CD14-positive monocyte (primary cell): ENCODE measurements at regions not wholly inside any gene's neighbourhood (a gene's known extent, or its start where the extent isn't known, plus 50 kb on each side); places are given as distances from the start of the nearest gene placed in this dataset.

Experiments used
- DNase-seq, 3 donors: peaks; one replicate each; pipeline ENCODE4 v3.0.0-alpha.2; 2011 to 2022
- H2AFZ ChIP-seq: 2 replicates; pipeline ENCODE4 v1.6.0; 2012; ENCODE audit warnings: mild to moderate bottlenecking, low read depth, low read length, inconsistent platforms; ENCODE audit not compliant: insufficient read depth, poor library complexity, severe bottlenecking
- H3K27ac ChIP-seq, 2 donors: 1 replicate in 1 of 2; 2 replicates in 1 of 2; pipeline ENCODE4 v1.5.1; 2012 to 2013; ENCODE audit warnings: low read length in 2 of 2, control low read depth in 1 of 2, inconsistent platforms in 1 of 2, low read depth in 1 of 2, mild to moderate bottlenecking in 1 of 2
- H3K27me3 ChIP-seq, 2 donors: one replicate each; pipeline versions ENCODE4 v1.6.0 to v1.6.1; 2011 to 2013; ENCODE audit warnings: low read length in 2 of 2; ENCODE audit not compliant: control insufficient read depth in 2 of 2, insufficient read depth in 2 of 2
- H3K36me3 ChIP-seq, 2 donors: replicated peaks in 1 of 2; 1 replicate in 1 of 2; 2 replicates in 1 of 2; pipeline versions ENCODE4 v1.5.1 to v1.6.1; 2012 to 2013; ENCODE audit warnings: low read length in 2 of 2, control low read depth in 1 of 2, inconsistent platforms in 1 of 2, mild to moderate bottlenecking in 1 of 2; ENCODE audit not compliant: insufficient read depth in 2 of 2, control insufficient read depth in 1 of 2
- H3K4me1 ChIP-seq, 2 donors: 1 replicate in 1 of 2; 2 replicates in 1 of 2; pipeline versions ENCODE4 v1.5.1 to v1.6.1; 2012 to 2013; ENCODE audit warnings: low read length in 2 of 2, control low read depth in 1 of 2, inconsistent platforms in 1 of 2, mild to moderate bottlenecking in 1 of 2, moderate library complexity in 1 of 2; ENCODE audit not compliant: insufficient read depth in 2 of 2, control insufficient read depth in 1 of 2
- H3K4me2 ChIP-seq: replicated peaks from 2 replicates; pipeline ENCODE3; 2012; ENCODE audit warnings: low read length, moderate library complexity, mild to moderate bottlenecking; ENCODE audit not compliant: poor library complexity, severe bottlenecking; ENCODE audit errors: extremely low read depth
- H3K4me3 ChIP-seq, 3 experiments: fragments of 200-600 bp in 1 of 3; sonication (generic) in 1 of 3; replicated peaks in 1 of 3; 1 replicate in 2 of 3; 2 replicates in 1 of 3; pipeline ENCODE4 v1.5.1; 2011 to 2013; ENCODE audit warnings: low read length in 3 of 3, mild to moderate bottlenecking in 3 of 3, control low read depth in 2 of 3, low read depth in 2 of 3, inconsistent platforms in 1 of 3, moderate library complexity in 1 of 3
- H3K79me2 ChIP-seq: 2 replicates; pipeline ENCODE4 v1.6.0; 2012; ENCODE audit warnings: mild to moderate bottlenecking, control low read depth, inconsistent platforms, low read length, moderate library complexity; ENCODE audit not compliant: insufficient read depth
- H3K9ac ChIP-seq: 2 replicates; pipeline ENCODE4 v1.6.0; 2017; ENCODE audit warnings: low read length, mild to moderate bottlenecking; ENCODE audit not compliant: insufficient read depth, poor library complexity, severe bottlenecking
- H3K9me3 ChIP-seq, 2 donors: replicated peaks in 1 of 2; 1 replicate in 1 of 2; 2 replicates in 1 of 2; pipeline versions ENCODE4 v1.5.1 to v1.6.1; 2012 to 2013; ENCODE audit warnings: low read length in 2 of 2, control low read depth in 1 of 2; ENCODE audit not compliant: control insufficient read depth in 1 of 2, insufficient read depth in 1 of 2
- H4K20me1 ChIP-seq: 2 replicates; pipeline ENCODE4 v1.6.0; 2012; ENCODE audit warnings: mild to moderate bottlenecking, low read length, control low read depth, moderate library complexity; ENCODE audit not compliant: insufficient read depth
- H3K27ac Mint-ChIP-seq, 7 donors: one replicate each; pipeline ENCODE4 v1.8.0; 2020; ENCODE audit warnings: mild to moderate bottlenecking in 7 of 7, mixed read lengths in 7 of 7, moderate library complexity in 6 of 7, inconsistent platforms in 2 of 7
- H3K27me3 Mint-ChIP-seq, 3 donors: one replicate each; pipeline ENCODE4 v1.8.0; 2021 to 2022; ENCODE audit warnings: low read depth in 3 of 3, mild to moderate bottlenecking in 3 of 3, mixed read lengths in 3 of 3, moderate library complexity in 3 of 3, inconsistent platforms in 1 of 3
- H3K36me3 Mint-ChIP-seq, 2 donors: one replicate each; pipeline ENCODE4 v1.8.0; 2020; ENCODE audit warnings: mixed read lengths in 2 of 2, inconsistent platforms in 1 of 2, mild to moderate bottlenecking in 1 of 2
- H3K4me1 Mint-ChIP-seq: one replicate; pipeline ENCODE4 v1.8.0; 2020; ENCODE audit warnings: mild to moderate bottlenecking, mixed read lengths
- H3K4me3 Mint-ChIP-seq, 2 donors: one replicate each; pipeline ENCODE4 v1.8.0; 2020; ENCODE audit warnings: mild to moderate bottlenecking in 2 of 2, mixed read lengths in 2 of 2, moderate library complexity in 1 of 2
- H3K9me3 Mint-ChIP-seq, 7 donors: one replicate each; pipeline ENCODE4 v1.8.0; 2020 to 2022; ENCODE audit warnings: mixed read lengths in 7 of 7, mild to moderate bottlenecking in 6 of 7, moderate library complexity in 6 of 7, inconsistent platforms in 2 of 7
- CTCF ChIP-seq: fragments of 200-600 bp; IDR thresholded peaks from one replicate; pipeline ENCODE4 v1.8.0; 2022; ENCODE audit warnings: antibody characterized with exemption, mild to moderate bottlenecking
- WGBS: methylation state at CpG from one replicate; pipeline ENCODE4 v1.1.5; 2013; ENCODE audit warnings: missing lambda C conversion rate; ENCODE audit not compliant: insufficient coverage; 5-methylcytosine and 5-hydroxymethylcytosine counted together
- intact Hi-C, 2 donors: fragments of 100-400 bp; cut with micrococcal nuclease; formaldehyde crosslinking; loops; one replicate each; pipeline versions ENCODE4 v1.15.0 to v1.15.1; 2023

GRCh38 chr3:22632536-22632935 is 570.6 kb upstream of the UBE2E2 start:
- Mint-ChIP-seq H3K36me3 (no peaks in the 10 kb centered on the region), H3K4me1 (peaks cover 4% of the 10 kb centered on the region), H3K9me3 (peaks cover 0 to 4% (median 0%) of the 10 kb centered on the region in 7 donors), H3K27ac (no peak overlapping the region), H3K27me3 (peaks cover 0 to 1% (median 0%) of the 10 kb centered on the region in 3 donors), H3K4me3 (no peak overlapping the region)
- TF ChIP-seq CTCF, result no peak
- WGBS, result no CpG with 5 or more reads among the region's 3 CpGs
- Histone ChIP-seq H3K79me2 (no peaks in the 10 kb centered on the region), H3K9me3 (peaks cover 0 to 7% of the 10 kb centered on the region in 2 donors), H2AFZ (no peak overlapping the region), H3K4me2 (no peak overlapping the region), H4K20me1 (no peaks in the 10 kb centered on the region), H3K36me3 (no peaks in the 10 kb centered on the region), H3K27me3 (no peaks in the 10 kb centered on the region), H3K4me3 (no peak overlapping the region), H3K27ac (no peak overlapping the region), H3K4me1 (no peaks in the 10 kb centered on the region), H3K9ac (no peak overlapping the region)
- DNase-seq, result no peak
- intact Hi-C loops, result no loop called here

- H3K4me3 Mint-ChIP-seq, result no peak overlapping the region
- peaks cover 0 to 1% (median 0%) of the 10 kb centered on the region in 3 donors for H3K27me3 Mint-ChIP-seq
- Histone ChIP-seq H3K9me3 (no peaks in the 10 kb centered on the region), H3K36me3 (no peaks in the 10 kb centered on the region), H3K27ac (no peak overlapping the region), H3K79me2 (no peaks in the 10 kb centered on the region), H3K4me2 (no peak overlapping the region), H3K4me1 (no peaks in the 10 kb centered on the region), H4K20me1 (no peaks in the 10 kb centered on the region), H3K9ac (no peak overlapping the region), H3K27me3 (no peaks in the 10 kb centered on the region), H3K4me3 (no peak overlapping the region), H2AFZ (no peak overlapping the region)
- no peak for TF ChIP-seq CTCF
- DNase-seq, result no peak
- WGBS, result 0% methylated on average over 1 of the region's 1 CpG
- H3K27ac Mint-ChIP-seq, result no peak overlapping the region
- H3K36me3 Mint-ChIP-seq, result no peaks in the 10 kb centered on the region
- peaks cover 4% of the 10 kb centered on the region for H3K4me1 Mint-ChIP-seq
- intact Hi-C loops, result no loop called here
- H3K9me3 Mint-ChIP-seq, result peaks cover 0 to 4% (median 2%) of the 10 kb centered on the region in 7 donors
These were observed 568.7 kb upstream of the UBE2E2 start for GRCh38 chr3:22634433-22634832.
